Immature natural killer cell (primary cell): ENCODE measurements at regions not wholly inside any gene's neighbourhood (a gene's known extent, or its start where the extent isn't known, plus 50 kb on each side); places are given as distances from the start of the nearest gene placed in this dataset.
"Not testable (repeated sequence)": the region's sequence is repeated elsewhere in the genome, so short reads cannot be mapped to it uniquely, and the experiment has no call there.

ENCODE experiments used
- DNase-seq, 3 donors: peaks; one replicate each; pipeline ENCODE4 v3.0.0; 2022; ENCODE audit warnings: mixed read lengths in 1 of 3
- H3K27ac Mint-ChIP-seq, 6 donors: one replicate each; pipeline ENCODE4 v1.8.0; 2020; ENCODE audit warnings: mixed read lengths in 6 of 6, mild to moderate bottlenecking in 5 of 6, inconsistent platforms in 4 of 6, moderate library complexity in 3 of 6
- H3K27me3 Mint-ChIP-seq, 3 donors: one replicate each; pipeline ENCODE4 v1.8.0; 2020 to 2021; ENCODE audit warnings: low read depth in 3 of 3, mild to moderate bottlenecking in 3 of 3, mixed read lengths in 3 of 3, moderate library complexity in 3 of 3, inconsistent platforms in 1 of 3
- H3K36me3 Mint-ChIP-seq, 3 donors: one replicate each; pipeline ENCODE4 v1.8.0; 2020; ENCODE audit warnings: mixed read lengths in 3 of 3, inconsistent platforms in 2 of 3, mild to moderate bottlenecking in 2 of 3
- H3K4me1 Mint-ChIP-seq, 2 donors: one replicate each; pipeline ENCODE4 v1.8.0; 2020; ENCODE audit warnings: inconsistent platforms in 2 of 2, mild to moderate bottlenecking in 2 of 2, mixed read lengths in 2 of 2, moderate library complexity in 1 of 2
- H3K4me3 Mint-ChIP-seq, 5 donors: one replicate each; pipeline ENCODE4 v1.8.0; 2020; ENCODE audit warnings: mild to moderate bottlenecking in 5 of 5, mixed read lengths in 5 of 5, inconsistent platforms in 3 of 5, moderate library complexity in 3 of 5
- H3K9me3 Mint-ChIP-seq, 6 donors: one replicate each; pipeline ENCODE4 v1.8.0; 2020; ENCODE audit warnings: mild to moderate bottlenecking in 6 of 6, mixed read lengths in 6 of 6, inconsistent platforms in 4 of 6, moderate library complexity in 3 of 6

DNA sequence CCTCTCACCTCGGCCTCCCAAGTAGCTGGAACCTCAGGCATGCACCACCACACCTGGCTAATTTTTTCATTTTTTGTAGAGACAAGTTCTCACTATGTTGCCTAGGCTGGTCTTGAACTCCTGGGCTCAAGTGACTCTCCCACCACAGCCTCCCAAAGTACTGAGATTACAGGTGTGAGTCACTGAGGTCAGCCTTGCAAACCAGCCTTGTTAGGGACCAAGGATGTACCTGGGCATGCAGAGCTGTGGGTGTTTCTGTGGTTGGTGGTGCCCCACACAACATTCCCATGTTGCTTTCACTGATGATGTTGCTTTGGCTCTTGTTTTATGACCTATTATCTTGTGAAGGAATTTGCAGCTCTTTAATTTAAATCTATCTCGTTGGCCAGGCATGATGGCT, 54.8 kb downstream of the OTUD1 start:
- Mint-ChIP-seq H3K27me3 (peaks cover 2 to 6% (median 3%) of the 10 kb centered on the region in 3 donors), H3K27ac (no peak overlapping the region)

DNA sequence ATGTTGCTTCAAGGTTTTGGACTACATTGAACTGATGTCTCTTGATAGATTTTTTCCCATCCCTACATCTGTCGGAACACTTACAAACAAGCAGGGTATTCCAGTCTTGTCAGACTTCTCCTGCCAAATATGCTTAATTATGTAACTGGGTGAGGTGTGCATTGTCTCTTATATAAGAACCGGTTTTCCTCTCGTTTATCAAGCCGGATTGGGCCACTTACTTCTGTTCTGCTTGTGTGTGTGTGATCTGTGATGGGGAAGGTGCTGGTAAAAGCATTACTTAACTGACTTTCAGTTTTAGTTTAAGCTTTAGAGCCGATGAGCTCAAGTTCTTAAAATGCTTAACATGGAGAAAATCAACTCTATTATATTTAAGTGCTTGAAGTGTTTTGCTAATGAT, 57.9 kb downstream of the OTUD1 start:
- H3K27ac Mint-ChIP-seq, result no peak overlapping the region

More for the DNA sequence above, 54.8 kb downstream of the OTUD1 start:
- H3K4me1 Mint-ChIP-seq, result no peaks in the 10 kb centered on the region
- DNase-seq, result no peak
- H3K36me3 Mint-ChIP-seq, result no peaks in the 10 kb centered on the region
- H3K4me3 Mint-ChIP-seq, result no peak overlapping the region
- H3K9me3 Mint-ChIP-seq, result peaks cover 0 to 2% (median 0%) of the 10 kb centered on the region in 6 donors

DNA sequence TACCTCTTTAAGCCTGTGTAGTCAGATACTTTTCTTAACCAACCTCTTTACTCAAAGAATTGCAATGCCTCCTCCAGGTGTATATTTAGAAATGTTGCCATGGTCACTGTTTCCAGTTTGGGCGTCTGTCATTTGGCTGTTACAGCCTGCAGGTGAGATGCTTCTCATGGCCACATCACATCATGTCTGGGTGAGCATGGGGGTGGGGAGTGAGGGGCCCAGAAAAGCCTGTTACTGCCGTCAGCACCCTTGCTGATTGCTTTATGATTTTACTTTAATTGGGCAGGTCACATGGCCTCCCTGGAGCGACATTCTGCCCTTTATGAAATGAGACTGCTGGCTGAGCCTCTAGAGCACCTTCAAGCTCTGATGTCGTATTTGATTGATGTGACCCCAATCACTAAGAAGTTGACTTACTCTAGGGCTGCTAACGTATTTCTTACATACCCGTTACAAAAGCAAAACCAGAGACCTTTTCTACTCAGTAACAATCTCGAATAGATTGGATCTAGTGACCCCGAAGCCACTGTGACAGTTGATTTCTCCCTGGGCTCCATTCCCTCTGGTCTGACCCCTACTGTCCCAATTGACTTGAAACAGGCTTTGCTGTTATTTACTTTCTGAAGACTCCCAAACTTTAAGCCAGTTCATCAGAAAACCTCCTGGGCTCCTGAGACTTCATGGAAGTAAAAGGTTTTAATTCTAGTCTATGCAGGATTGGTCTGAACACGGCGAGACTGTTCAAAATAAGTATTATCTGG, 60.7 kb downstream of the OTUD1 start:
- H3K27me3 Mint-ChIP-seq, result peaks cover 0 to 4% (median 0%) of the 10 kb centered on the region in 3 donors
- no peaks in the 10 kb centered on the region for H3K36me3 Mint-ChIP-seq
- peaks cover 0 to 4% (median 0%) of the 10 kb centered on the region in 6 donors for H3K9me3 Mint-ChIP-seq
- H3K4me3 Mint-ChIP-seq, result no peak overlapping the region
- no peak for DNase-seq
- no peaks in the 10 kb centered on the region for H3K4me1 Mint-ChIP-seq
- no peak overlapping the region for H3K27ac Mint-ChIP-seq

More for the DNA sequence above, 57.9 kb downstream of the OTUD1 start:
- no peaks in the 10 kb centered on the region for H3K4me1 Mint-ChIP-seq
- no peak for DNase-seq
- H3K4me3 Mint-ChIP-seq, result no peak overlapping the region
- H3K36me3 Mint-ChIP-seq, result no peaks in the 10 kb centered on the region
- H3K27me3 Mint-ChIP-seq, result peaks cover 0 to 4% (median 2%) of the 10 kb centered on the region in 3 donors
- peaks cover 0 to 2% (median 0%) of the 10 kb centered on the region in 6 donors for H3K9me3 Mint-ChIP-seq

DNA sequence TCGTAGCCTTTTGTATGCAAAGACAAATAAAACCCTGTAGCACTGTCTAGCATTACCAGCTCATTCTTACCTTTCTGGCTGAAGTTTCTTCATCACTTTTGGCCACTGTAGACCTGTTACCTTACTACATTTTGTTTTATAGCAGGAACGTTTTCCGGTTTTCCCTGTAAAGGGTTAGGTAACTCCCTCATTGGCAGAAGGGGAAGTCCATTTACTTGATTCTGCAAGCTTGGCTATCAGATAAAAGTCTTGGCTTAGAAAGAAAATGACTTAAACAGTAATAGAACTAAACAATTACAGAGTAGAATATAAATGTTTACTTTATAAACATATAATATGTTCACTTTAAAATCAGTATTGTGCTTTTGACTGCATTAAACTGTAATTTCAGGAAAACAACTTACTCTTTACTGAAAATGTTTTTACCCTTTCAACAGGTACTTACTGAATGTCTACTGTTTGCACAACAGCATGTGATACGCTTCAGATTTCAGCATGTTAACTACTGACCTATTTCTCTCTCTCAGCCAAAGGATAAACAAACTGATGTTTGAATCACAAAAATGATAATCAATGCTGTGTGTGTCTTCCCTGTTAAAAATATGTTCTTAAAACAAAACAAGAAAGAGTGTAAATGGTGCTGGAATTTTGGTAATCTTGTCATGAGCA, 67.1 kb downstream of the OTUD1 start:
- DNase-seq, result no peak
- Mint-ChIP-seq H3K27ac (no peak overlapping the region), H3K4me1 (no peaks in the 10 kb centered on the region), H3K9me3 (peaks cover 0 to 8% (median 1%) of the 10 kb centered on the region in 6 donors), H3K36me3 (no peaks in the 10 kb centered on the region), H3K27me3 (peaks cover 0 to 2% (median 2%) of the 10 kb centered on the region in 3 donors), H3K4me3 (no peak overlapping the region)

DNA sequence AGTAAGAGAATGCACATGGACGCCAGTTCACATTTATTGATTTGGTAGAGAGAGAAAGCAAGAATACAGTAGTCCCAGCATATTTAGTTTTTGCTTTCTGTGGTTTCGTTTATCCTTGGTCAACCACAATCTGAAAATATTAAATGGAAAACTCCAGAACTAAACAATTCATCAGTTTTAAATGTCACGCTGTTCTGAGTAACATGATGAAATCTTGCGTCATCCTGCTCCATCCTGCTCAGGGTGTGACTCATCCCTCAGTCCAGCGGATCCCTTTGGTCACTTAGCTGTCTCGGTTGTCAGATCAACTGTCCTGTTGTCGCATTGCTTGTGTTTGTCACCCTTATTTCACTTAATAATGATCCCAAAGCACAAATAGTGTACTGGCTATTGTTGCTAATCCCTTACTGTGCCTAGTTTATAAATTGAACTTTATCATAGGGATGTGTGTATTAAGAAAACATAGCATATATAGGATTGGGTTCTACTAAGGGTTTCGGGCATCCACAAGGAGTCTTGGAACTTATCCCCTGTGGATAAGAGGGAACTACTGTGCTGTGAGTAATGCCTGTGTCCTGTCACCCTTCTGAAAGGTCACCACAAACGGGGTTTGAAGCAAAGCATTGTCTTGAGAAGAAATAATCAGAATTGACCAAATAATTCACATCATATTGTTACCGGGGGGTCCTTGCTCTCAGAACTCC, 73.6 kb downstream of the OTUD1 start:
- Mint-ChIP-seq H3K27ac (no peak overlapping the region), H3K27me3 (peaks cover 0 to 11% (median 3%) of the 10 kb centered on the region in 3 donors), H3K4me1 (no peaks in the 10 kb centered on the region), H3K36me3 (peaks cover 0 to 3% (median 0%) of the 10 kb centered on the region in 3 donors), H3K4me3 (no peak overlapping the region), H3K9me3 (peaks cover 0 to 8% (median 1%) of the 10 kb centered on the region in 6 donors)
- no peak for DNase-seq

DNA sequence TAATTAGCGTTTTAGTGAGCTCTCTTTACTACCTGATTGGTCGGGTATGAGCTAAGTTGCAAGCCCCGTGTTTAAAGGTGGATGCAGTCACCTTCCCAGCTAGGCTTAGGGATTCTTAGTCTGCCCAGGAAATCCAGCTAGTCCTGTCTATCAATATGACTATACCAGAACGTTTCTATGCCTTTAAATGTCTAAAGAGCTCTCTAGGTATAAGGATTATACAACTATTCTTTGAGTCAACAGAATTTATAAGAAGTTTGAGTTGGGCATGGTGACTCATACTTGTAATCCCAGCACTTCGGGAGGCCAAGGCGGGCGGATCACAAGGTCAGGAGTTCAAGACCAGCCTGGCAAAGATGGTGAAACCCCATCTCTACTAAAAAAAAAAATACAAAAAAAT, 74.7 kb downstream of the OTUD1 start:
- peaks cover 0 to 11% (median 2%) of the 10 kb centered on the region in 3 donors for H3K27me3 Mint-ChIP-seq
- not testable (repeated sequence) for H3K4me3 Mint-ChIP-seq, H3K4me1 Mint-ChIP-seq, H3K9me3 Mint-ChIP-seq, DNase-seq, H3K36me3 Mint-ChIP-seq, H3K27ac Mint-ChIP-seq

DNA sequence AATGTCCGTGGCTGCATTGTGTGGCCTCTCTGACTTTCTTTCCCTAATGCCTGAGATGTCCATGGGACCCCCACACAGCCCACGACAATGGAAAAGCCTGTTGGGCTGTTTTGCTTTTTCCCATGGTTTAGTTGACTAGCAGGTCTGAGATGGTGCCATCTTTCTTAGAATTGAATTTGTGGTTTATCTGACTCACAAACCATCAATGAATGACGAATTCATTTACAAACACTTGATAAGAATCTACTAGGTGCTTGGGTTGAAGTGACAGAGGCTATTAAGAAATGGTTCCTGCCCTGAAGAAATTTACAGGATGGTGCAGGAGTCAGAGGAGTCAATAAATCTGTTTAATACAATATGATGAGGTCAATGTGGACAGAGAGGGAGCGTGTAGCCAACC, 75.4 kb downstream of the OTUD1 start:
- no peaks in the 10 kb centered on the region for H3K4me1 Mint-ChIP-seq
- H3K9me3 Mint-ChIP-seq, result peaks cover 0 to 2% (median 0%) of the 10 kb centered on the region in 6 donors
- peaks cover 0 to 3% (median 0%) of the 10 kb centered on the region in 3 donors for H3K36me3 Mint-ChIP-seq
- peaks cover 0 to 11% (median 2%) of the 10 kb centered on the region in 3 donors for H3K27me3 Mint-ChIP-seq
- DNase-seq, result no peak
- no peak overlapping the region for H3K27ac Mint-ChIP-seq
- no peak overlapping the region for H3K4me3 Mint-ChIP-seq

DNA sequence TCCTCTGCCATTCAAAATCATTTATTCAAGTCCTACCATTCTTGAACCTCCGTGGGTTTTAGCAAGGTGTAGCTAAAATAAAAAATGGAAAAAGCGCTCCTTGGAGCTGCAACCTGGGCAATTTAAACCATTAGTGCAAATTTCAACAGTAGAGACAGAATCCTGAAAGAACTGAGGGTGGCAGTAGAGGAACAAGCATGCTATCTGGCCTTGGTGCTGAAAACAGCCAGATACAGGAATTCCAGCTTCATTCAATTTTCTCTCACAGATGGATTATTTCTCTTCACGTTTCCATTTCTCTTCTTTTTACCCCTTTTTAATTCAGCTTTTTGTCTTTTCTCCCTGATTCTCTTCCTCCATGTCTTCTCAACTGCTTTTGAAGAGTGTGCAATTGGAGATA, 77.7 kb downstream of the OTUD1 start:
- peaks cover 0 to 3% (median 0%) of the 10 kb centered on the region in 3 donors for H3K36me3 Mint-ChIP-seq
- H3K4me1 Mint-ChIP-seq, result no peaks in the 10 kb centered on the region
- H3K27ac Mint-ChIP-seq, result no peak overlapping the region
- peaks cover 0 to 11% (median 2%) of the 10 kb centered on the region in 3 donors for H3K27me3 Mint-ChIP-seq
- DNase-seq, result no peak
- peaks cover 0 to 2% (median 0%) of the 10 kb centered on the region in 6 donors for H3K9me3 Mint-ChIP-seq
- no peak overlapping the region for H3K4me3 Mint-ChIP-seq

DNA sequence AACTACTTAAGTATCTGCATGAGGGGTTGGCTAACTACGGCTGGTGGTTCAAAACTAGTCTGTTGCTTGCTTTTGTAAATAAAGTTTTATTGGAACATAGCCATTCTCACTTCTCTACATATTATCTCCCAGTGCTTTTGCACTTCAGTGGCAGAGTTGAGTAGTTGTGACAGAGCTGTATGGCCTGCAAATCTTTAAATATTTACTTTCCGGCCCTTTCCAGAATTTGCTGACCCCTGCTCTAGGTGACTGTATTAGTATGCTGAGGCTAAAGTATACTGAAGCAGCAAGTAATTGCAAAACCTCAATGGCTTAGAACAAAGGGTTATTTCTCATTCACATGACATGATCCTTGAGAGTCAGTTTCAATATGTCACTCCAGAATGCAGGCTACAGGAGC, 78.3 kb downstream of the OTUD1 start:
- Mint-ChIP-seq H3K9me3 (peaks cover 0 to 2% (median 0%) of the 10 kb centered on the region in 6 donors), H3K4me1 (no peaks in the 10 kb centered on the region), H3K36me3 (peaks cover 0 to 3% (median 0%) of the 10 kb centered on the region in 3 donors), H3K27ac (no peak overlapping the region), H3K27me3 (peaks cover 0 to 9% (median 2%) of the 10 kb centered on the region in 3 donors), H3K4me3 (no peak overlapping the region)
- no peak for DNase-seq

DNA sequence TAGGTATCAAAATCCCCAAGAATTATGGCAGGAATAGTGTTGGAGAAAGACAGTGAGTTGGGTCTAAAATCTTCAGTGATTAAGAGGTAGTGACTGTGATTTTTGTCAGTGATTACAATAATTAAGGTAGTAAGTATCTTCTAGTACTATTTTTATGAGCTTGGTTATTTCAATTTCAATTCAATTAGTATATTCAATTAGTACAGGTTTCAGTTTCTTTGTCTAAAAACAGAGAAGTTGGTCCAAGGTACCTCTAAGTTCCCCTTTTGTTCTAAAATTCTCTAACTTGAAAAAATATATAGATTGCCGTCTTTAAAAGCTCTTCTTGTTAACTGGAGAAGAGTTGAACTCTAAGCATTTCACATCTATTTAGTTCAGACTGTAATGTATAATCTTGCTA, 82.9 kb downstream of the OTUD1 start:
- Mint-ChIP-seq H3K27ac (no peak overlapping the region), H3K4me1 (no peaks in the 10 kb centered on the region), H3K9me3 (no peaks in the 10 kb centered on the region), H3K27me3 (peaks cover 2 to 5% (median 3%) of the 10 kb centered on the region in 3 donors), H3K36me3 (no peaks in the 10 kb centered on the region), H3K4me3 (no peak overlapping the region)
- no peak for DNase-seq

DNA sequence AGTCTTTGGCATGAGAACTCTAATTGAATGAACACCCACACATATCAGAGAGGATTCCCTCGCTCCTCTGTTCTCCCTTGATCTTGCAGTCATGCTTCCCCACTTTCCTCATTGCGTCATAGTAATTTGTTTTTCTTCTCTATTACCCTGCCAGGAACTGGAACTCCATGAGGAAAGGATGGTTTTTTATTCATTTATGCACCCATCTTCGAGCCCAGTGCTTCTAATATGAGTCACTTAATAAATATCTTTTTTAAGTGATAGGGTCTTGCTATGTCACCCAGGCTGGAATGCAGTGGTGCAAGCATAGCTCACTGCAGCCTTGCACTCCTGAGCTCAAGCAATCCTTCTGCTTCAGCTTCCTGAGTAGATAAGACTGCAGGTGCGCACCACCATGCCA, 83.5 kb downstream of the OTUD1 start:
- Mint-ChIP-seq H3K27me3 (peaks cover 2 to 5% (median 3%) of the 10 kb centered on the region in 3 donors), H3K9me3 (no peaks in the 10 kb centered on the region), H3K4me3 (no peak overlapping the region), H3K36me3 (no peaks in the 10 kb centered on the region), H3K4me1 (no peaks in the 10 kb centered on the region), H3K27ac (no peak overlapping the region)
- DNase-seq, result no peak

DNA sequence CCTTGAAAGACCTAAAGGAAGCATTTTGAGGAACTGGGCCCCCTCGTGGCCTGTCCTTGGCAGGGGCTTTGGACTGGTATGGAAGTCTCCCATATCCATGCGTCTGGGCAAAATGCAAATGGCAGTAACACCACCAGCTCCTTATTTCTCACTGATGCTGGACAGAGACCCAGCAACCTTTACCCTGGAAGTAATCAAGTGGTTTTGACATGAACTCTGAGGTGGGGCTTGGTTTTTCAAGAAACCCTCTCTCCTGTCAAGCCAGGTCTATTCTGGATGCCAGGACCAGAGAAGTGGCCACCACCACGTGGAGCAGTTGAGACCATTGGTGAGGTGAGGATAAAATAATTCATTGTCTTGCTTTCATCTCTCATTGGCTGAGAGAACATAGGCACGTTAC, 84.4 kb downstream of the OTUD1 start:
- H3K36me3 Mint-ChIP-seq, result no peaks in the 10 kb centered on the region
- no peak overlapping the region for H3K27ac Mint-ChIP-seq
- no peaks in the 10 kb centered on the region for H3K4me1 Mint-ChIP-seq
- DNase-seq, result no peak
- peaks cover 2 to 5% (median 3%) of the 10 kb centered on the region in 3 donors for H3K27me3 Mint-ChIP-seq
- no peak overlapping the region for H3K4me3 Mint-ChIP-seq
- H3K9me3 Mint-ChIP-seq, result no peaks in the 10 kb centered on the region

DNA sequence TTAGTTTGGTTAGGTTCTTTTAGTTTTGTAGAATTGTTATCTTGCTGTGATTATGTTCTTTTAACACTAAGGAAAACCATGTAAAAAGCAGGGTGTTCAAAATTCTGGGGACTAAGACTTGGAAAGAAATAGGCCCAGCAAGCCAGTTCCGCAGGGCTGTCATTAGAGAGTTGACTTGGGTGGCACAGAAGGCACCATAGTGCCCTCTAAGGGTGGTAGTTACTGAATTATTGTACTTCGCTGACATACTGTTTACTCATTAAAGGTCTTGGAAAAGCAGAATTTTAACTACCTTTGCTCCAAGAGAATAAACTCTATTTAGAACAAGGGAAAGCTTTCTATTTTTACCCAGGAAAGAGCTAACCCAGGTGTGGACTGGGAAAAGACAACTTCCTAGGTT, 86.5 kb downstream of the OTUD1 start:
- H3K36me3 Mint-ChIP-seq, result no peaks in the 10 kb centered on the region
- H3K9me3 Mint-ChIP-seq, result no peaks in the 10 kb centered on the region
- no peak for DNase-seq
- H3K27ac Mint-ChIP-seq, result no peak overlapping the region
- no peak overlapping the region for H3K4me3 Mint-ChIP-seq
- no peaks in the 10 kb centered on the region for H3K4me1 Mint-ChIP-seq
- peaks cover 2 to 5% (median 3%) of the 10 kb centered on the region in 3 donors for H3K27me3 Mint-ChIP-seq

DNA sequence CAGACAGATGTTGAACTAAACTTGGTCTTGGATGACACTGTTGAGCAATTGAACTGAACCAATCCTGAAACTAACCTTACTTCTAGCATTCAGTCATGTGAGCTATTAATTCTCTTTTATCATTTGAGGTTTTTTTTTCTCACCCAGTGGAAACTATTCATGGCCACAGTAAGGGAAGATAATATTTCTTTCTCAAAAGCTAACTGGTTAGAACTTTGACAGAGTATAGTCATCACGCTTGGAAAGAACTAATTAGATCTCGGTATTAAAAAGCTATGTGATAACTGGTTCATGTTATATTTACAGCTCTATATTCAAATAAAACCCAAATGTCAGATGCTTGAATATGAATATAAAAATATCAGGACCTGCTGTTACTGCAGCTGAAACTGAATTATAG, 89.5 kb downstream of the OTUD1 start:
- Mint-ChIP-seq H3K27ac (no peak overlapping the region), H3K4me1 (no peaks in the 10 kb centered on the region), H3K36me3 (no peaks in the 10 kb centered on the region), H3K4me3 (no peak overlapping the region), H3K27me3 (peaks cover 2 to 3% (median 3%) of the 10 kb centered on the region in 3 donors), H3K9me3 (no peaks in the 10 kb centered on the region)
- no peak for DNase-seq
